Femur (tissue), 1 donor: ENCODE measurements at regions not wholly inside any gene's neighbourhood (a gene's known extent, or its start where the extent isn't known, plus 50 kb on each side); places are given as distances from the start of the nearest gene placed in this dataset.

Source experiments
- DNase-seq: peaks from one replicate; pipeline ENCODE4 v3.0.0-alpha.2; 2017

GRCh38 chr13:86974995-86975328 is 696.2 kb upstream of the SLITRK5 start:
- no peak for DNase-seq

GRCh38 chr13:86976521-86977324 is 694.4 kb upstream of the SLITRK5 start:
- no peak for DNase-seq

- DNase-seq = no peak
Measured at GRCh38 chr13:86986448-86986847, 684.7 kb upstream of the SLITRK5 start.

DNA sequence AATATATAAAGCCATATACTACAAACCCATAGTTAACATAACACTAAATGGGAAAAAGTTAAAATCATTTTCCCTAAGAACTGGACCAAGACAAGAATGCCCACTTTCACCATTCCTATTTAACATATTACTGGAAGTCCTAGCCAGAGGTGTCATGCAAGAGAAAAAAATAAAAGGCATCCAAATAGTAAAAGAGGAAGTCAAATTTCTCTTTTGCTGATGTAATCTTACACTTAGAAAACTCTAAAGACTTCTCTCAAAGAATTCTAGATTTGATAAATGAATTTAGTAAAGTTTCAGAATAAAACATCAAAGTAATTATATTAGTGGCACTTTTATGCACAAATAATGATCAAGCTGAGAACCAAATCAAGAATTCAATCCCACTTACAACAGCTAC is 678.9 kb upstream of the SLITRK5 start:
- no peak for DNase-seq

GRCh38 chr13:87003265-87003664 is 667.9 kb upstream of the SLITRK5 start:
- DNase-seq = no peak

DNA sequence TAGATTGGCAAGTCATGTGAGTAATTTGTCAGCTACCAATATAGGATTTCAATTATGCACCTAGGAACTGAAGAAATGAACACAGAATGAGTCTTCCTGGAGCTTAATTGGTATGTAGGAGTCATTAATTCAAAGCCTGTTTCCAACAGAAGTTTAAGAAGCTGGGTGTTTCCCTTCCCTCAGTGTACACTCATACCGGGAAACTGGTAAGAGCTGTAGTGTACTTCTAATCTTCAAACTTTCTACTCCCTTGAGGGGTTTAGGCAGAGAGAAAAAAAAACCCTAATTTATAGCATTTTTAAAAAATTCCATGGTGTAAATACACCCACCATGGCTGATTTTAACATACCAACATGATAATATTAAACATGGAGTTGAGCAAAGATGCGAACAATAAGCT is 665.7 kb upstream of the SLITRK5 start:
- DNase-seq = no peak

DNA sequence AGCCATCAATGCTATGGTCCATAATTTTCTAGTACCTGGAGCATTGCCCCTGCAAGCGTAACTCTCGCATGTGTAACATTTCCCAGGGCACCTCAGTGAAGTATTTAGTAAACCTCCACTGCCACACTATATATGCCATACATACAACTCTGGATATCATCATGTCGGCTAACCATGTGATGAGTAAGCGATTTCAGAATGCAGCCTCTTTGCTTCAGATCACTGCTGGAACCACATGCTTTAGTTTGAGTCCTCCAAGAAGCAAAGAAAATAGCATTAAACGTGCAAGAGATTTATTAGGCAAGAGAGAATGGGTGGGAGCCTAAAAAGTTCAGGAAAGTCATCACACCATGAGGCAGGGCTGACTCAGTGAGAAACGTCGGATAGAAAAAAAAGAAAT is 635.6 kb upstream of the SLITRK5 start:
- no peak for DNase-seq

- no peak for DNase-seq
Measured at GRCh38 chr13:87042946-87043345, 628.2 kb upstream of the SLITRK5 start.

DNA sequence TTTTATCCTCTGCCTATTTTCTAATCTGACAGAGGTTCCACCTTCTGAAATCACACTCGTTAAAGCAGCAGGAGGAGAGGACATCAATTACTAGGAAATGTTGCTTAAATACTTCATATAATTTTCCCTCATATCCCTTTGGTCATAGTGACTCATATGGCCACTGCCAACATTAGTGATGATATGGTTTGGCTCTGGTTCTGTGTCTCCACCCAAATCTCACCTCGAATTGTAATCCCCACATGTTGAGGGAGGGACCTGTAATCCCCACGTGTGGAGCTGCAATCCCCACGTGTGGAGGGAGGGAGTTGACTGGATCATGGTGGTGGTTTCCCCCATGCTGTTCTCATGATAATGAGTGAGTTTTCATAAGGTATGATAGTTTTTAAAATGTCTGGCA is 618.4 kb upstream of the SLITRK5 start:
- DNase-seq = no peak

DNA sequence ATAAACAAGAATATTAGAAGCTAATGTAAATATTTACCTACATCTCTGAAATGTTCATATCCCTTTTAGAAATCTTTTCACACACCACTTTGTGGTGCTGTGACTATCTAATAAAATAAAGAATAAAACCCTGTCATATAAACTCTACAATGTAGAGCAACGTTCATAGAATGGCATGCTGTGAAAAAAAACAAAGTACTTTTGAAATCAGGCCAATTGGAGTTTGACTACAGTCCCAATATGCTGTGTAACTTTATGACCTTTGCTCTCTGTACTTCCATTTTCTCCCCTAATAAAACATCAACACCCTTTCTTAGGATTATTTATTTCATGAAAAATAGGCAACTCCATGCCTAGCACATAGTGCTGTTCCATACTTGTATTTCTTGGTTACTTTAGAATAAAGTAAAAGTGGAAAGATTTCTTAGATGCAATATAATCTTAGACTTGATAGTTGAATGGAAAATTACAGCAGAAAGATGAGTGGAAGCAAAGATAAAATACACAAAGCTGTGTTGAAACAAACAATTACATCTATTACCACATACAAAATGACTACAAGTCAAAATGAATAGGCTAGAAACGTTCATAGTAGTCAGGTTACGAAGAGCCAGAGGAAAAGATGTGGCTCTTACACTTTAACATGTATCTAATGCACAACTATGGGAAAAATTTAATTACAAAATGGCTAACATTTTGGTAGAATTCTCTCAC is 613.2 kb upstream of the SLITRK5 start:
- no peak for DNase-seq

DNA sequence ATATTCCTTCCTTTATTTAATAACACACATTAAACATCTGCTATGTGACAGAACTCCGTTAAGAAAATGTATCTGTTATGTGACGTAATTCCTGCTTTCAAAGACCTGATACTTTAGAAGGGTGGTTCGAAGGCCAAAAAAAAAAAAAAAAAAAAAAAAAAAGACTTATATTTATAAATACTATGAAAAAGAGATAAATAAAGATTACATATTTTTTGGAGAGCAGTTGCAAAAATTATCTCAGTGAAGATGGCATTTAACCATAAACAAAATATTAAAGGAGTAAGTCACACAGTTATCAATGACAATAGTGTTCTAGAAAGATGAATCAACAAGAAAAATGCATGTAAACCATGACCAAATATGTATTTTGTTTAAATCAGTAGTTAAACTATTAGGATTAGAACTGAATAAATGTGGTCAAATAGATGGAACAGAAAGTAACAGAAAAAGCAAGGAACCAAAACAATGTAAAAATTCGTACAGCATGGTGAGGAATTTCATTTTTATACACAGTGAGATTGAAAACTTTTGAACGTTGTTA is 612.3 kb upstream of the SLITRK5 start:
- no peak for DNase-seq

GRCh38 chr13:87078947-87079795 is 592.0 kb upstream of the SLITRK5 start:
- DNase-seq = no peak

GRCh38 chr13:87080100-87080779 is 590.9 kb upstream of the SLITRK5 start:
- no peak for DNase-seq

- no peak for DNase-seq
Measured at GRCh38 chr13:87084192-87084591, 587.0 kb upstream of the SLITRK5 start.

DNA sequence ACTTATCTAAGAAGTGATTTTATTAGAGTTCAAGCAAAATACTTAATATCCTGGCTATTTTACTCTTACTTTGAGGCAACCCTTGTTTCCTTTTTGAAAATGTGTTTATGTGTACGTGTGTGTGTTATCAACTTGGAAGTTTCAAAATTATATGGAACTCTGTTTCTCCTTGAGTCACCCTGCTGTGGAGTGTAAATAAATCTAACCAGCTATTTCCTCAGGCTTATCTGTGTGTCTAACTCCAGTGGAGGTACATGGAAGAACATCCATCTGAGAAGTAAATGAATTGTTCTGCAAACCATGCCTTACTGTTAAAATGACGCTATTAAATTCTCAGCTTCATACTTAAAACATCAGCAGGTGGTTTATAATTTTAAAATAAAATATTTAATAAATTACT is 583.4 kb upstream of the SLITRK5 start:
- no peak for DNase-seq

DNA sequence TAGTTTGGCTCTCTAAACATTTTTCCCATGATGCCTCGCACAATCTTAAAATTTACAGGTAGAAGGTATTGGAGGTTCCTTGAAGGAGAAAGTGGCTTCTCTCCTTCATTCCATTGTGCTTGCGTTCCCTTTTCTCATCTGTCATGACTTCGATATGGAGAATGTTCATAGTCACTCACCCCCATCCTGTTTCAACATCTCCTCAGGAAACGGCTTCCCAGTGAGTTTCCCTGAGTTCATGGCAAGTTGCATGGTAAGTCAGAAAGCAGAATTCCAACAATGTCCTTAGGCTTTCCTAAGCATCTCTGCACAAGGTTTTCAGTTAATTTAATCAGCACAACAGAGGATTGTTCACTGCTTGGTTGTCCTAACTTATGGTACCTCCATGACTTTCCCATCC is 581.8 kb upstream of the SLITRK5 start:
- DNase-seq = no peak

- DNase-seq = no peak
Measured at GRCh38 chr13:87093399-87093798, 577.8 kb upstream of the SLITRK5 start.

DNA sequence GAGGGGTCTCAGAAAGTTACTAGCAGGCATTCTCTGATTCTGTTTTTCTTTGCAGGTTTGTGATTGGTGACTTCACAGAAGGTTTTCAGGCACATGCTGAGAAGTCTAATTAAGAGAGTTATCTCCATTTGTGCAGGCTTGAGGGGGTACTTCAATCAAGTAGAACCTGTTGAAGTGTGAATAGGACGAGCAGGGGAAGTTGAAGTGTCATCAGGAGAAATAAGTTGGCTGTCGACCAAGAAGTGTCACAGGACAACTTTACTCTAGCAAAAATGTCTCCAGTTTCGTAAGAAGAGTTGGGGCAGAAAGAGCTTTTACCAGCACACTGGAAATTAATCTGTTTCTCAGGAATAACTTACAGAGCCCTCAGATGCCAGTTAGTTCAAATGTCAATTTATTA is 576.5 kb upstream of the SLITRK5 start:
- no peak for DNase-seq

DNA sequence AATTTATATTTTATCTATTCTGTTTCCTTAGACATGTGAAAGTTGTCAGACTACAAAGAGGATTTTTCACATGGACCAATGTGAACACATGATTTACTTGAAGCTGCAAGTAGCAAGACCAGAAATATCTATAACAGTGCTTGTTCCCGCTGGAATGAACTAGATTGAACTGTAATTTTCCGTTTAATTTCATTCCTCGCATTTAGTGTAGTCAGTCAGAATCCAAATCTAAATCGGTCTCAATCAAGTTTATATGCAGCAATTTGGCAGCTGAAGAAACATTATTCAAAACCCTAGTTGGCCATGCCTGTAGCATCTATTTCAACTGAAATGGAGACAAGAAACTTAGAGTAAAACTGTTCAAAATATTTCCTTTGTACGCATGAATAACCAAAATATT is 570.7 kb upstream of the SLITRK5 start:
- DNase-seq = no peak

GRCh38 chr13:87107651-87108050 is 563.5 kb upstream of the SLITRK5 start:
- no peak for DNase-seq

DNA sequence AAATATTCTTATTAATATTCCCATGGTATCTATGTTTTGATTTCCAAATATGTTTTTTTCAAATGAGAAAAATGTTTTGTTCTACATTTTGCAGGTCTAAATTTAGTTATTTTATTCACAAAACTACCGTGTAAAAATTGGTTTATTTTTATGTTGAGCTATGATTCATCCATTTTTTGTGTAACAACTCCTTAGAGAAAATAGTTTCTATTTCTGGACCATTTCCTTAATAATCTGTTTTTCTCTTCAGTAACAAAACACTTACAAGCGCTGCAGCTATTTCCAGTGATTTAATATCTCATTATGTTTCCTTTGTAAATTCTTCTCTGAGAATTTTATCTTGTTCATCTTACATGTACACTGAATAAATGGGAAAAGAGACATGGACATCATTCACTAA is 550.7 kb upstream of the SLITRK5 start:
- no peak for DNase-seq

DNA sequence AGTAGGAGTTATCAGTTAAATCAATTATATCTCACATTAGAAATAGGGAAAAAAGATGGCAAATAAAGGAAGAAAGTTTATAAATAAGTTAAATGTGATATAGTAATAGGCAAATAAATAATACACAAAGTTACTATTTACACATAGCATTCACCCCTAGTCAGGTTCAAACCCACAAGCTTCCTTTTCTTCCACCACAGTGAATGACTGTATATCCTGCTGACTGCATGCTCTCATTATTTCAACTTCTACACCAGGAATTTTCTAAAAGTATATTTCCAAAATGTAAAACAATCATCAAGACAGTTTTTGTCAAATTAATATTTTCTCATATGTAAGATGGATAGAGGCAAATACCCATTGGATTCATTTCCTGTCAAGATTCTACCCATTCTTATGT is 548.6 kb upstream of the SLITRK5 start:
- no peak for DNase-seq
